EL (cell line): ENCODE measurements at regions not wholly inside any gene's neighbourhood (a gene's known extent, or its start where the extent isn't known, plus 50 kb on each side); places are given as distances from the start of the nearest gene placed in this dataset.
"Not testable (repeated sequence)": the region's sequence is repeated elsewhere in the genome, so short reads cannot be mapped to it uniquely, and the experiment has no call there.

Experiments used
- DNase-seq: peaks from one replicate; pipeline ENCODE4 v3.0.0-alpha.2; 2016

GRCh38 chr12:11980115-11980514, 90.6 kb upstream of the BCL2L14 start:
- no peak for DNase-seq

- DNase-seq: peak; percentile 41
Observed at GRCh38 chr12:11981121-11981733, 89.5 kb upstream of the BCL2L14 start.

- DNase-seq: no peak
Observed at GRCh38 chr12:11984417-11984816, 86.3 kb upstream of the BCL2L14 start.

- no peak for DNase-seq
Observed at GRCh38 chr12:11986165-11986564, 84.6 kb upstream of the BCL2L14 start.

- DNase-seq: no peak
Observed at GRCh38 chr12:11987901-11988300, 82.8 kb upstream of the BCL2L14 start.

- peak; percentile 62 for DNase-seq
Observed at GRCh38 chr12:11991604-11992003, 79.1 kb upstream of the BCL2L14 start.

GRCh38 chr12:11992515-11992914, 78.2 kb upstream of the BCL2L14 start:
- DNase-seq: no peak

- DNase-seq: not testable (repeated sequence)
Observed at GRCh38 chr12:11998307-11998943, 72.3 kb upstream of the BCL2L14 start.

GRCh38 chr12:11998944-11999315, 71.8 kb upstream of the BCL2L14 start:
- peak; percentile 52 for DNase-seq

- DNase-seq: no peak
Observed at GRCh38 chr12:12003609-12004008, 67.1 kb upstream of the BCL2L14 start.

GRCh38 chr12:12004524-12004923, 66.2 kb upstream of the BCL2L14 start:
- no peak for DNase-seq

GRCh38 chr12:12007001-12007712, 63.6 kb upstream of the BCL2L14 start:
- DNase-seq: peak; percentile 87

- no peak for DNase-seq
Observed at GRCh38 chr12:12007713-12008231, 63.0 kb upstream of the BCL2L14 start.

- DNase-seq: no peak
Observed at GRCh38 chr12:12008232-12008850, 62.4 kb upstream of the BCL2L14 start.

GRCh38 chr12:12008931-12009611, 61.7 kb upstream of the BCL2L14 start:
- peak; percentile 73 for DNase-seq

- not testable (repeated sequence) for DNase-seq
Observed at GRCh38 chr12:12009749-12010276, 60.9 kb upstream of the BCL2L14 start.

GRCh38 chr12:12010277-12011039, 60.3 kb upstream of the BCL2L14 start:
- DNase-seq: peak; percentile 56

GRCh38 chr12:12011880-12012260, 58.9 kb upstream of the BCL2L14 start:
- DNase-seq: no peak

GRCh38 chr12:12015073-12015685, 55.6 kb upstream of the BCL2L14 start:
- DNase-seq: no peak

GRCh38 chr12:12016284-12017100, 54.2 kb upstream of the BCL2L14 start:
- DNase-seq: no peak
